Daoy (cell line): ENCODE measurements at regions not wholly inside any gene's neighbourhood (a gene's known extent, or its start where the extent isn't known, plus 50 kb on each side); places are given as distances from the start of the nearest gene placed in this dataset.
"Not testable (repeated sequence)": the region's sequence is repeated elsewhere in the genome, so short reads cannot be mapped to it uniquely, and the experiment has no call there.

Experiments
- DNase-seq: peaks from one replicate; pipeline ENCODE4 v3.0.0-alpha.2; 2015; ENCODE audit warnings: low read depth

GRCh38 chr5:154653418-154653763 lies 101.8 kb upstream of the LARP1 start:
- DNase-seq = no peak

- DNase-seq = no peak
Observed at GRCh38 chr5:154652746-154653417, 102.3 kb upstream of the LARP1 start.

- not testable (repeated sequence) for DNase-seq
Observed at GRCh38 chr5:154651795-154652194, 103.4 kb upstream of the LARP1 start.

DNA sequence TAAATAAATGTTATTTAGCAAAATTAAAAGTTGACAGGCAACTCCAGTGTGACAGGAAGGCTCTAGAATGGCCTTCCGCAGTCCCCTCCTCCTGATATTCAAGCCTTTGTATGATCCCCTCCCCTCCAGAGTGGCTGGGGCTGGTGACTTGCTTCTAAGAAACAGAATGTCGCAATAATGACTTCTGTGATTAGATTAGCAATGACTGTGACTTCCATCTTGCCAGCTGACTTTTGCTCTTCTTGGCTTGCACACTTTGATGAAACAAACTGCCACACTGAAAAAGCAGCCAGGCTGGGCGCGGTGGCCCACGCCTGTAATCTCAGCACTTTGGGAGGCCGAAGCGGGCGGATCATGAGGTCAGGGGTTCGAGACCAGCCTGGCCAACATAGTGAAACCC lies 106.5 kb upstream of the LARP1 start:
- no peak for DNase-seq

GRCh38 chr5:154648229-154648628 lies 106.9 kb upstream of the LARP1 start:
- DNase-seq = no peak

DNA sequence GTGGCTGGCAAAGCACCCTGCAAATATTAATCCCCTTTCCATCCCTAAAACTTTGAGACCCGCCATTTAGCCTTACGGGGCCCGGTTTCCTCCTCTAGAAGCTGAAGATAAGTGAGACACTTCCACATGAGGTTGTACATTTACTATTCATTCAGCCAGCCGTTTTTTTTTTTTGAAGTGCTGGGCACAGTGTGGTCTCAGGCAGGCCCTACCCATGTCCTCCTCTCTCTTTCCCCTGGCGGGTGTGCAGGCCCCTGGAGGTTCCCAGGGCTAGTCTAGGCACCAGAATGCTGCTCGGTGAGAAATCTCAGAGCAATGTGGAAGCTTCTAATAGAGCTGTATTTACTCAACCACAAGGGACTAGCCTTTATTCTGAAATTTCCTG lies 107.4 kb upstream of the LARP1 start:
- DNase-seq = no peak

DNA sequence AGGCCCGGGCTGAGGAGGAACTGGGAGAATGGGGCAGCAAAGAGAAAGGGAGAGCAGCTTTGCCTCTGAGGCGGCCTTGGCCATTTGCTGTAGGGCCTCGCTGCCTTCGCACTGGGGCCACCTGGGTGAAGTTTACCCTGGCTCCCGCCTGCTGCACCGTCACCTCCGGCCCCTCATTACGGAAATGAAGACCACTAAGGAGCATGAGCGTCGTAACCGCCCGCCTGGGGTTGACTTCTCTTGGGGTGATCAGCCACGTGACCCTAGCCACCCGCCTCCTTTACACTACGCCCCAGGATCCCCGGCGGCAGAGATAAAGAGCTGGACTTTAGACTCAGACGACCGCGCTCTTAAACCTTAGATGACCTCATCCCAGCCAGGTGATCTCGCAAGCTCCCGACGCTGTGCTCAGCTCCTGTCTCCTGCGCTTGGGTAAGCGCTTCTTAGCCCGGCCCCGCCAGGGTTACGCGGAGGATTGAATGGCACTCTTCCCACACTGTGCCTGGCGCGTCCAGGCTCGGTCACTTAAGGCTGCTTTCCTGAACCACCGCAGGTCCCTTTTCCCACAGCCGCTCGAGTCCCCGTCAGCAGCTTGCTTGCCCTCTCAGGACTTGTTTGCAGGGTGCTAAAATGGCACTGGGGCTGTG lies 107.9 kb upstream of the LARP1 start:
- no peak for DNase-seq

GRCh38 chr5:154646745-154647113 lies 108.4 kb upstream of the LARP1 start:
- DNase-seq = no peak

DNA sequence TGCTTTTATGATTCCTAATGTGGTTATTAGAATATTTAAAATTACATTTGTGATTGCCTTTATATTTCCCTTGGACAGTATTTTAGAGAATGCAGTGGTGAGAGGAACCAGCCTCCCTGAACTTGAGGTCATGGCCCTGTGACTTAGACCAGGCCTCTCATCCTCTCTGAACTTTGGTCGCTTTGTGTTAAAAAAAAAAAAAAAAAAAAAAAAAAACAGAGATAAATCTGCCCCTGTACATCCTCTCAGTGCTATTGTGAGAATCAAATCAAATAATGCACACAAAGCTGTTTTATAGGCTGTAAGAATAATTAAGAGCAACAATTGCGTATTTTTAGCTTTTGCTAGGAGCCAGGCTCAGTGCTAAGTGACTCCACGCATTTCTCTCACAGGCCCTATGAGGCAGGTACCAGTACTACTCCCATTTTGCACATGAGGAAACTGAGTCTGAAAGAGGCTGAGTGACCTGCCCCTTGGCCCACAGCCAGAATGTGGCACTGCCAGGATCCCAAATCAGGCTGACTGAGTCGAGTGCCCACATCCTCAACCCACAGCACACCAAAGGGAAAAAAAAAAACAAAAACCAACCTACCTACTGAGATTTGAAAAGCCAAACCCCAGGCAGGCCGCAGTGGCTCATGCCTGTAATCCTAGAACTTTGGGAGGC lies 110.3 kb upstream of the LARP1 start:
- no peak for DNase-seq

DNA sequence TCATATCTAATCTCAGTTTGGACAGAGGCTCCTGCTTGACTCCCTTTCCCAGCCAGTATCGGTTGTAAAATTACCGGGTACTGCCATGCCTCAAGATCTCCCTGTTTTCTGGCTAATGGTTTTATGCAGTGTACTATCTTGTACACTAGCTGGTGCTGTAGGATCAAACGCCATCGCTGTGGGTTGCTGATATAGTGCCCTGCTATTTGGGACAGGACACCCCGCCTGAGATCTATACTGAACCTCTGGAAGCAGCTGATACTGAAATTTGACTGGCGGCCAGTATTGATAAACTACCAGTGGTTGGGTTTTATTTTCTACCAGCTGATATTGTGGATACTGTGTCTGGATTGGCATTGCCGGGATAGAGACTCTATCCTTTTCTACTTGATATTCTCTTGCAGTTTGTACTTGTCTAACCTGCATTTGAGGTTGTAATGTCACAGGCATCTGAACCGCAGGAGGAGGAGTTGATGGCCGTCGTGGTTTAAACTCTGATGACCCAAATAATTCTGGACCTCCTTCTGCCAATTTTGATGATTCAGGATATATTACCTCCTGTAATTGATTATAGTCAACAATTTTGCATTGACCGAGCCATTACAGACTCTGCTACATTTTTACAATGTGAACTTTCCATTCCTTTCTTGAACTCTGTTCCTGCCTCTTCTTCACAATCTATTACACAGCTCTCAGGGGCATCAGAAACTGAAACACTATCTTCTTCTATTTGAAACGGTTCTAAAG lies 112.5 kb upstream of the LARP1 start:
- no peak for DNase-seq

- not testable (repeated sequence) for DNase-seq
Observed at GRCh38 chr5:154640213-154640831, 114.9 kb upstream of the LARP1 start.

DNA sequence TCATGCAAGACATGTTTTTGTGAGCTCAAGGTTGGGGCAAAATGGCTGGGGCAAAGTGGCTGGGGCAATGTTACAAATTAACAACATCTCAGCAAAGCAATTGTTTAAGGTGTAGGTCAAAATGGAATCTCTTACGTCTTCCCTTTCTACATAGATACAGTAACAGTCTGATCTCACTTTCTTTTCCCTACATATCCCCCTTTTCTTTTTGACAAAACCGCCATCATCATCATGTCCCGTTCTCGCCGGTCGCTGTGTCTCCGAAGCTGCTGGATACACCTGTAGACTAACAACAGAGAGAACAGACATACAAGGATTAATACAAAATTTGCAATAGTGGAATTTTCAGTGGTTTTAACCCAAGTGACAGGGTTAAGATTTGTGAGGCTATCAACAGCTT lies 118.4 kb upstream of the LARP1 start:
- not testable (repeated sequence) for DNase-seq

DNA sequence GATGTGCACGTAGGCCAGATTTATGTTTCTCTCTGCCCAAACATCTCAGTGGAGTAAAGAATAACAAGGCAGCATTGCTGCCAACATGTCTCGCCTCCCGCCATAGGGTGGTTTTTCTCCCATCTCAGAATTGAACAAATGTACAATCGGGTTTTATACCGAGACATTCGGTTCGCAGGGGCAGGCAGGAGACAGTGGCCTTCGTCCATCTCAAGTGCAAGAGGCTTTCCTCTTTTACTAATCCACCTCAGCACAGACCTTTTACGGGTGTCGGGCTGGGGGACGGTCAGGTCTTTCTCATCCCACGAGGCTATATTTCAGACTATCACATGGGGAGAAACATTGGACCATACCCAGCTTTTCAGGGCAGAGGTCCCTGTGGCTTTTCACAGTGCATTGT lies 118.9 kb upstream of the LARP1 start:
- DNase-seq = not testable (repeated sequence)

- DNase-seq = not testable (repeated sequence)
Observed at GRCh38 chr5:154633744-154634143, 121.4 kb upstream of the LARP1 start.

GRCh38 chr5:154631141-154631540 lies 124.0 kb upstream of the LARP1 start:
- DNase-seq = no peak

DNA sequence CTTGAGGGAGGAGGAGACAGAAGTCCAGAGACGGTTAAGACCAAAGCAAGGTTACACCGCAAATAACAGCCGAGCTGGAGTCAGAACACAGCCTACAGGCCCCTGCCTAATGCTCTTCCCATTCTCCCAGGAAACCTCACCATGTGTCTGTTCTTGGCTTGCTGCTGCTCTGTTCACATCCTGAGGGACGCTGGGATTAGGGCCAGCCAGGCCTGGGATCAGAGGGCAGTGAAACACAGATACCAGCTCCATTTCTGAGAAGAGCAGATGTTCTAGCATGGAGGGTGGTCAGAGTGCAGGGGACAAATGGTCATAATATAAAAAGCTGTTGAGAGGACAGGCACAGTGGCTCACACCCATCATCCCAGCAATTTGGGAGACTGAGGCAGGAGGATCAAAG lies 124.8 kb upstream of the LARP1 start:
- no peak for DNase-seq

- no peak for DNase-seq
Observed at GRCh38 chr5:154628685-154629084, 126.5 kb upstream of the LARP1 start.

- DNase-seq = peak; percentile 30
Observed at GRCh38 chr5:154627698-154628678, 127.2 kb upstream of the LARP1 start.

- no peak for DNase-seq
Observed at GRCh38 chr5:154626876-154627557, 128.2 kb upstream of the LARP1 start.

DNA sequence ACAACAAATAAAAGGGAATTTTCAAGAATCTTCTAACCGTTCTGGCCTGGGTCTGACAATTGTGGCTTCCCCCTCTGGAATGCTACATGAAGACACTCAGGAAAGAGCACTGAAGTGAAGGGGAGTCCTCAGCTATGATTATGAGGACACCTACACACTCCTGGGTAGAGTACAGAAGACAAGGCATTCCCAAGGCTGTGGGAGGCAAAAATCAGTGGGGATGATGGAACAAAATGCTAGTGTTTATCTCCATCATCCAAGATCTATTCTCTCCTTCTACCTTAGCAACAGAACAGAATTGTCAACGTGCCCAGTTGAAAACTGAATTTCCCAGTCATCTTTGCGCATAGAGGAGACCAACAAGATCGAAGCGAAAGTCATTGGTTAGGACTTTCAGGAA lies 130.1 kb upstream of the LARP1 start:
- DNase-seq = no peak
